ENCODE measurements at regions not wholly inside any gene's neighbourhood (a gene's known extent, or its start where the extent isn't known, plus 50 kb on each side); places are given as distances from the start of the nearest gene placed in this dataset.

DNA sequence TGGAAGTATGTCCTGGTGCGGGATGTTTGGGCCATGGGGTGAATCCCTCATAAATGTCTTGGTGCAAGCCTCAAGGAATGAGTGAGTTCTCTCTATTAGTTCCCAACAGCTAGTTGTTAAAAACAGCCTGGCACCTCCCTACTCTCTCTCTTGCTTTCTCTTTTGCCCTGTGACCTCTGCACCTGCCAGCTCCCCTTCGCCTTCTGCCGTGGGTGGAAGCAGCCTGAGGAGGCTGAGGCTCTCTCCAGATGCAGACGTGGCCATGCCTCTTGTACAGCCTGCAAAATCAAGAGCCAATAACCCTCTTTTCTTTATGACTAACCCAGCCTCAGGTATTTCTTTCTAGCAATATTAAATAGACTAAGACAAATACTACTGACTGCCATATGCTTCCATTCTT lies 210.3 kb downstream of the POM121L12 start:
- TF ChIP-seq, protein P1, sequence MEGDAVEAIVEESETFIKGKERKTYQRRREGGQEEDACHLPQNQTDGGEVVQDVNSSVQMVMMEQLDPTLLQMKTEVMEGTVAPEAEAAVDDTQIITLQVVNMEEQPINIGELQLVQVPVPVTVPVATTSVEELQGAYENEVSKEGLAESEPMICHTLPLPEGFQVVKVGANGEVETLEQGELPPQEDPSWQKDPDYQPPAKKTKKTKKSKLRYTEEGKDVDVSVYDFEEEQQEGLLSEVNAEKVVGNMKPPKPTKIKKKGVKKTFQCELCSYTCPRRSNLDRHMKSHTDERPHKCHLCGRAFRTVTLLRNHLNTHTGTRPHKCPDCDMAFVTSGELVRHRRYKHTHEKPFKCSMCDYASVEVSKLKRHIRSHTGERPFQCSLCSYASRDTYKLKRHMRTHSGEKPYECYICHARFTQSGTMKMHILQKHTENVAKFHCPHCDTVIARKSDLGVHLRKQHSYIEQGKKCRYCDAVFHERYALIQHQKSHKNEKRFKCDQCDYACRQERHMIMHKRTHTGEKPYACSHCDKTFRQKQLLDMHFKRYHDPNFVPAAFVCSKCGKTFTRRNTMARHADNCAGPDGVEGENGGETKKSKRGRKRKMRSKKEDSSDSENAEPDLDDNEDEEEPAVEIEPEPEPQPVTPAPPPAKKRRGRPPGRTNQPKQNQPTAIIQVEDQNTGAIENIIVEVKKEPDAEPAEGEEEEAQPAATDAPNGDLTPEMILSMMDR (IDR thresholded peaks at IDR 0.05), result no peak
- H3K9me3 ChIP-seq, result no peaks in the 10 kb centered on the region
- no peaks in the 10 kb centered on the region for H3K36me3 ChIP-seq
- H3K27ac ChIP-seq, result no peak overlapping the region
- no peaks in the 10 kb centered on the region for H3K27me3 ChIP-seq
- H3K4me3 ChIP-seq, result no peak overlapping the region
- no peaks in the 10 kb centered on the region for H3K4me1 ChIP-seq
- intact Hi-C loops (cut with DNase I), result no loop called here
- DNase-seq (ENCODE audit: low spot score in 2 of 2), result no peak

DNA sequence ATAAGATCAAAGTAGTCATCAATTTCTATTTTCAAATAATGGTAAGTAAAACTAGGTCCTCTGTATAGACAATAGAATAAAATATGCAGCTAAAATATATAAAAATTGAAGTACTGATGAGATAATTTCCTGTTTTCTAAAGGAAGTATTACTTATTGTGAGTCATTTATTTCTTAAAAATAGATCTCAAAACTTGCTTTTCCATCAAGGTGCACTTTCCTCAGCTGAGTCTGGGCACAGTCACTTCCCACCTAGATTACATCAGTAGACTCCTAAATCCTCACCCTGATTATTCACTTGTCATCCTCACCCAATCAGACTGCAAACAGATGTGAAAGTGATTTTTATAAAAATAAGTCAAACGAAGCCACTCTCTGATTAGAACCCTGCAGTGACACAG lies 211.5 kb downstream of the POM121L12 start:
- Histone ChIP-seq H3K4me3 (no peak overlapping the region), H3K27me3 (no peaks in the 10 kb centered on the region), H3K9me3 (no peaks in the 10 kb centered on the region), H3K36me3 (no peaks in the 10 kb centered on the region), H3K4me1 (no peaks in the 10 kb centered on the region), H3K27ac (no peak overlapping the region)
- intact Hi-C loops (cut with DNase I), result no loop called here
- TF ChIP-seq, protein P1 (IDR thresholded peaks at IDR 0.05), result no peak
- no peak for DNase-seq (ENCODE audit: low spot score in 2 of 2)

DNA sequence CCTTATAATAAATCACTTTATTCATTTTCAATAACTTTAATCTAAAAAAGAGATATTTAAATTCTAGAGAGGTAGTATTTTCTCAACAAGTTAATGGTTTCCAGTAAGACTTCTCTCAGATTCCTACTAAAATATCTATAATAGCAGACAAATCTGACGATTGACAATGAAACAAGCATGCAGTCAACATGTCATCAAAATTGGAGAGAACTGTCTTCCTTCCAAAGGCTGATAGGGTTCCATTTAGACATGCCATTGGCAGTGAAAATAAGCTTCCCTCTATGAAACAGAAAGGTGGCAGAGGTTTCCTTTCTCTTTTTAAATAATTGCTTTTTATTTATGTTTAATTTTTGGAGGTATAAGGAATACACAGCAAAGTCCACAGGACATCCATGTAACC lies 217.1 kb downstream of the POM121L12 start:
- DNase-seq (ENCODE audit: low spot score in 2 of 2), result no peak
- H3K36me3 ChIP-seq, result no peaks in the 10 kb centered on the region
- no peaks in the 10 kb centered on the region for H3K9me3 ChIP-seq
- H3K27ac ChIP-seq, result no peak overlapping the region
- TF ChIP-seq, protein P1 (IDR thresholded peaks at IDR 0.05), result no peak
- H3K4me1 ChIP-seq, result no peaks in the 10 kb centered on the region
- intact Hi-C loops (cut with DNase I), result no loop called here
- no peaks in the 10 kb centered on the region for H3K27me3 ChIP-seq
- no peak overlapping the region for H3K4me3 ChIP-seq

DNA sequence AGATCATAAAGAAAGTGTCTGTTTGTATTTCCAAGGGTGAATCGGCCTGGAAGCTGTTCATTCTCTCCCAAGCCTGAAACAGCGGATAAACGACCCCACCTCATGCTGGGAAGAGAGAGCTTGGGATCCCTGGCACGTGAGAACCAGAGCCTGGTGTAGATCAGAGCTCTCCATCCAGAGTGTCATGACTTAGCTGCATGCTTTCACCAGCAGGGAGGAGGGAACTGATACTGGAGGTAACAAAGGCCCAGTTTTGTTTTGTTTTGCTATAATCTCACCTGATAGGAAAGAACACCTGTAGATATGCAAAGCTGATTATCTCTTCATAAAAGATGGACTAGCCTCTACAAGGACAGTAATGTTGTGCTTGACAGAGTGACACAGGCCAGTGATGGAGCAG lies 236.6 kb downstream of the POM121L12 start:
- no peaks in the 10 kb centered on the region for H3K4me1 ChIP-seq
- H3K9me3 ChIP-seq, result no peaks in the 10 kb centered on the region
- no peaks in the 10 kb centered on the region for H3K27me3 ChIP-seq
- no peak overlapping the region for H3K4me3 ChIP-seq
- TF ChIP-seq, protein P1 (IDR thresholded peaks at IDR 0.05), result no peak
- no peaks in the 10 kb centered on the region for H3K36me3 ChIP-seq
- intact Hi-C loops (cut with DNase I), result no loop called here
- no peak for DNase-seq (ENCODE audit: low spot score in 2 of 2)
- H3K27ac ChIP-seq, result no peak overlapping the region

DNA sequence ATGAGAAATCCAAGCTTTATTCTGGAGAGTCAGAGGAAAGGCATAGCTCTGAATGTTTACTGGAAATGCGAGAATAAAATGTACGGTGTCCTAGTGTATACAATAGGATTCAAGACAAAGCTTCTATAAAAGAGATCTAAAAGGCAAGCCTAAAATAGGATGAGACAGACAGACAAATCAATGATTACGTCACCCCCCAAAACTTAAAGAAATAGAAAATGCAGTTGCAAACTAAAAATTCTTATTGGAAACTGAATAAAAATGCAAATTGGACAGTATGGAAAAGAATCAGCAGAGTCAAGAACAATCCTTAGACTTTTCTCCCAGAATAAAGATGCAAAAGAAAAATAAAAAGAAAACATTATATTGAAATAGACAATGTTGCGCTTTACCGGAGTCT lies 245.9 kb downstream of the POM121L12 start:
- TF ChIP-seq, protein P1 (IDR thresholded peaks at IDR 0.05), result no peak
- intact Hi-C loops (cut with DNase I), result no loop called here
- no peak overlapping the region for H3K27ac ChIP-seq

DNA sequence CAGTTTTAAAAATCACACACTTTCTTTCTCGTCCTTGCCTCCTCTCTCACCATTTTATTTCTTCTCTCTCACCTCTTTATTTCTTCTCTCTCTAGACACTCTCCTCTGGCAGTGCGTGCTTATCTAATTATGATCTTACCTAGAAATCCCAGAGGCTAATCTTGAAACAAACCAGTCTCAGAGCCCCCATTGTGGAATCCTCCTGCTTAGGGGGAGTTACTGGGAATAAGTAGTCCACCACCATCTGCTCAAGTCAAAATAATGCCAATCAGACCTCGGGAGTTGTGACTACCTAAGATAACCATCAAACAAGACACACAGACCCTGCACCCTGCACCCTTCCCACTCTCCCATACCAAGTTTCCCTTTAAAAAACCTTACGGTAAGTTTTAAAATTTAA lies 256.9 kb downstream of the POM121L12 start:
- peaks cover 0 to 6% of the 10 kb centered on the region in 2 donors for H3K9me3 ChIP-seq
- no peaks in the 10 kb centered on the region for H3K27me3 ChIP-seq
- no peaks in the 10 kb centered on the region for H3K36me3 ChIP-seq
- DNase-seq (ENCODE audit: low spot score in 2 of 2), result no peak
- no peak overlapping the region for H3K27ac ChIP-seq
- intact Hi-C loops (cut with DNase I), result no loop called here
- no peaks in the 10 kb centered on the region for H3K4me1 ChIP-seq
- TF ChIP-seq, protein P1 (IDR thresholded peaks at IDR 0.05), result no peak
- H3K4me3 ChIP-seq, result no peak overlapping the region

More for the DNA sequence above, 245.9 kb downstream of the POM121L12 start:
- no peaks in the 10 kb centered on the region for H3K4me1 ChIP-seq
- no peaks in the 10 kb centered on the region for H3K9me3 ChIP-seq
- H3K36me3 ChIP-seq, result no peaks in the 10 kb centered on the region
- H3K27me3 ChIP-seq, result no peaks in the 10 kb centered on the region
- H3K4me3 ChIP-seq, result no peak overlapping the region
- no peak for DNase-seq (ENCODE audit: low spot score in 2 of 2)
